Skin of body (tissue), 1 donor: ENCODE measurements at regions not wholly inside any gene's neighbourhood (a gene's known extent, or its start where the extent isn't known, plus 50 kb on each side); places are given as distances from the start of the nearest gene placed in this dataset.

Experiments used
- DNase-seq: peaks from one replicate; lab custom pipeline; 2025; lab: John Stamatoyannopoulos, UW

DNA sequence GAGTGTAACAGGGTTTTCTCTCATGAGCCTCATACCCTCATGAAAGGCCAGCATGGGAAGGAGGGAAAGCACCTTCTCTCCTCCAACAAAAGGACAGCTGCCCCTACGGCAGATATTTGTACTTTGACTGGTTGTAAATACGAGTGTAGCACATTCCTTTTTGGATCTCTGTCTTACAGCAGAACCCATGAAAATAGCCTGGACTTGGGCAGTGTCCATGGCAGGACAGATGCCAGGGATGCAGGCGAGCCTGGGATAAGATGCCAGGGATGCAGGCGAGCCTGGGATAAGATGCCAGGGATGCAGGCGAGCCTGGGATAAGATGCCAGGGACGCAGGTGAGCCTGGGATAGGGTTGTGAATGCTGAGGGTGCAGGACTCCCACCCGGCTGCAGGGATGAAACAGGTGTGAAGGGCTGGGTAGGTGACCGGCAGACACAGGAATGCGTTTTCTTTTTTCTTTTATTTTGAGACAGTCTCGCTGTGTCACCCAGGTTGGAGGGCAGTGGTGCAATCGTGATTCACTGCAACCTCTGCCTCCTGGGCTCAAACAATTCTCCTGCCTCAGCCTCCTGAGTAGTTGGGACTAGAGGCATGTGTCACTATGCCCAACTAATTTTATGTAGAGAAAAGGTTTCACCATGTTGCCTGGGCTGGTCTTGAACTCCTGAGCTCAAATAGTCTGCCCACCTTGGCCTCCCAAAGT lies 120.0 kb downstream of the BEGAIN start:
- no peak for DNase-seq

DNA sequence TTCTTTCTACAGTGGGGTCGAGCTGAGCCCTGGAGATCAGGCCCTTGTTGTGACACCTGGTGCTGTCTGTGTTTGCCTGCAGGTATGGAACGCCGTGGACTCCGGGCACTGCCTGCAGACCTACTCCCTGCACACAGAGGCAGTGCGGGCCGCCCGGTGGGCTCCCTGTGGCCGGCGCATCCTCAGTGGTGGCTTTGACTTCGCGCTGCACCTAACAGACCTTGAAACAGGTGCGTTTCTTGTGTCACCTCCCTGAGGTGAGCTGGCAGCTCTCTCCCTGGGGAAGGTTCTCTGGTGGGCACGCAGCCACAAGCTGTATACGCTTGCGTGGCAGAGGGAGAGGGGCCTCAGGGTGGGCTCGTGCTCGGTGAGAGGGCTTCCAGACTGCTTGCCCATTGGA lies 119.3 kb downstream of the BEGAIN start:
- DNase-seq = no peak

DNA sequence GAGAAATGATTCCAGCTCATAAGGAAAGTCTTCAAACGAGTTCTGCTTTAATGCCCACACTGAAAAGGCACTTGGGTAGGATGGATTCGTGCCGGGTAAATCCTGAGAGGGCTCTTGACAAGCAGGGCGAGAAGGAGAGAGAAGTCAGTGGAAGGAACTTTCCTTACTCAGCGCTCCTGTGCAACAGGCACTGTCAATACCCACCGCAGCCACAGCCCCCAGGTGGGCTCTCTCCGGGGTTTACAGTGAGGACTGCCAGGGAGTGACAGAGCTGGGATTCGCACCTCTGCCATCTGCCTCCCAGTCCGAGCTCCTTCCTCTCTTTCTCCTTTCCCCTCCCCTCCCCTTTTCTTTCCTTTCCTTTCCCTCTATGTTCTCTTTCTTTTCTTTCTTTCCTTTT lies 118.7 kb downstream of the BEGAIN start:
- no peak for DNase-seq

DNA sequence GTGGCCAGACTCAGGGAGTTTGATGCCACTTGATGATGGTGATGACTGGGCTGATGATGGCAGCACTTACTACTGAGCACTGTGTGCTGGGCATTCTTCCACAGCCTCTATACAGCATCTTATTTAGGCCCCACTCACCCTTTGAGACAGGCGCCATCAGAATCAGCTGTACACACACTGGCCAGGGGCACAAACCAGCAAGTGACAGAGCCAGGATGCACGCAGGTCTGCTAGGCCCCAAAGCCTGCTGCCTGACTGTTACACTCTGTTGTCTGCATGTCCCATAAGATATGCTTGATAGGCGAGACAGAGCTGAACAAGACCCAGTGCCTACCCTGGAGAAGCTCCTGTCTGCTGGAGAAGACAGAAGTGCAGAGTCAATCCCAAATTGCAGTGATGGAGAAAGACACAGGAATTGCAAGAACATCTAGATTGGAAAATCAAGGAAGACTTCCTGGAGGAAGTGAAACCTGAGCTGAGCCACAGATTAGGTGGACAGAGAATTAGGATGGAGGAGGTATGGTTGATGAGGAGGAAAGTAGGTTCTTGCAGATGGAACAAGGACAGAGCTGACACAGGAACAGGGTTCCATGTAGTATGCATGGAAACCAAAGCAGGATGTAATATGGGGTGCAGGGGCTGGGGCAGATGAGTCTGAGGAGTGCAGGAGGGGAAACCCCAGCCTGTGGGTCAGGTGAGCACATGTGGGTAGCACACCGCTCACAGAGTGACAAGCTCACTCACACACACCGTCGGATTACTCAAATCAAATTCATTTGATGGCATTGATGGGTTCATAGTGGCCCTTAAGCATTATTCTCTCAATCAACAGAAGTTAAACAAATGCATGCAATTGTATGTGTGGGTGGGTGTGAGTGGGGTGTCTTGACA lies 117.3 kb downstream of the BEGAIN start:
- no peak for DNase-seq

DNA sequence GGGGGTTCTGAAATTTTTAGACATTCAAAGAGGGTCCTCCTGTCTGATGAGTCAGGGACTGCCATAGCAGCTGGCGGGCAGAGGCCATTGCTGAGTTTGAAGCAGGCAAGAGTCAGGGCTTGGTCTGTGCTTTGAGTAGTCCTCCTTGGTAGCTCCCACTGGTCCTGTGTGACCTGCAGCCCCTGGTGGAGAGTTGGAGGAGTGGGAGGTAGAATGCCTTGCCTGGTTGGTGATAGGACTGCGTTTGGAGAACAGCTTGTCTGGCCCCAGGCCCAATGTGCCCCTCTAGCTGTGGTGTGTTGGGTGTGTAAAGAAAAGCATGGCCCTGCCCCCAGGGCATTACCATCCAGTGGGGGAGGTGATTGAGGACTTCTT lies 116.7 kb downstream of the BEGAIN start:
- no peak for DNase-seq

DNA sequence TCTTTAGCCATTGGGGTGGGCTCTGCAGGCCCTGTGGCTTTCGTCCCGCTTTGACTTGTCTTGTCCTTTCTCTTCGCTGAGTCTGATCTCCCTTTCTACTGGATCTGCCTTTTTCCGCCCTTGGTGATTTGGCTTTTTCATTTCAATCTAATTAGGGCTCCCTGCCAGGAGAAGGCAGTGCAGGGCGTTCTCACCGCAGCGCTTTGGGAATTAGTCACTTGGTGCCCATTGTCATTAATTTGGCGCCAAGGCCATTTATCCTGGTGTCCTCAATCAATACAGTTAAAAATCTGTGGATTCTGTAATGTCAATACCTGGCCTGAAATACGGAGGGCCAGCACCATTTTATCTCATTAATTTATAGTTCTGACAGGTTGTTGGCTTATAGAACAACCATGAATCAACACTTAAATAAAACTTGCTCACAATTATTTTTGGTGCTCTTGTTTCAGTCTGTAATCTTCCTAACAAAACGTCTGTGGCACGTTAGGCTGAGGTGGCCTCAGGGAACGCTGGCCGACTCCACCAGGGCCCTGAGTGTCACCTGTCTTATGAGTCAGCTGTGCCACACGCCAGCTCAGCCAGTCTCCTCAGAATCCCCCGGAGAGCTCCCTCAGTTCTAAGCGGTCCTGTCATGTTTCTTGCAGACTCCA lies 115.7 kb downstream of the BEGAIN start:
- DNase-seq = no peak

DNA sequence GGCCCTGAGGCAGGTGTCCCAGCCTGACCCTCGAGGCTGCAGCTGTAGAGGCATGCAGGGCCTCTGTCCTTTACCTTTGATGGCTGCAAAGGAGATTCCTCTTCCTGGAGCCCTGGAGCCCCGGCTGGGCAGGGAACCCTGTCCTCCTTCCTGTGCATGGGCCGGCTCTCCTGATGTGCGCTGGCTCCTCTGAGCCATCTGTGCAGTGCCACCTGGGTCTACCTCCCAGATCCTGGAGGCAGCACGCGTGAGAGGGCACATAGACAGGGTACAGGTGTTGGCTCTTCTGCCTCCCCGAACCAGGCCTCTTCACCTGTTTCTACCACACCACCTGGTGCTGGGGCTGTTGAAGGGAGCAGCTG lies 115.1 kb downstream of the BEGAIN start:
- DNase-seq = no peak

DNA sequence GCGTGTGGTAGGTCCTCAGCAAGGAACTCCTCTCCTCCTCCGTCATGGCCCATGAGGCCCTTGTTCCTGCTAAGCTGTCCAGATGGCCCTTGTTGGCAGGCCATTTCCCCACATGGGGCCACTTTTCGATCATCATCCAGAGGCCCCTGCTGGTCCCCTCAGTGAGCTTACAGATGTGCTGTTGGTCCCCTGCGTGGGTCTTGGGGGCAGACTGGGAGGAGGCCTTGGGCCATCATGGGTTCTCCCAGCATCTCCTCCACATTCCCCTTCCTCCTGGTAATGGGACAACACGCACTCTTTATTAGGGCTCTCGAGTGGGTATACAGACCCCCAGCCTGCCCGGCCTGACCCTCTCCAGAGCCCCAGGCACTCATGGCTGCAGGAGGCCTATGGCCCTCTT lies 114.7 kb downstream of the BEGAIN start:
- no peak for DNase-seq

DNA sequence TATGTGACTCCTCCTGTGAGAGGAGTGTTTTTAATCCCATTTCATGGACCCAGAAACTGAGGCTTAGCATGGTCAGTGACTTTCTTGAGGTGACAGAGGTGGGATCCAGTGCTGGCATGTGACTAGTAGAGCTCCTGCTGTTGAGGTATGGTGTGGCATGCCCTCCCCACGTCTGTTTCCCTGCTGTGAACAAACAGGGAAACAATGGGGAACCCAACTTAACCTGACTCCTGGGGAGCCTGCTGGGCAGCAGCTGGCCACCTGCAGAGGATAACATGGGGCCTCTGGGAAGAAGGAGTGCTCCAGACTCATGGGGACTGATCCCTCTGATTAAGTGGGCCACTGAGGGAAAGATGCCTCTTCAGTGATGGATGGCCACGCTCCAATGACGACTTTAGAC lies 114.0 kb downstream of the BEGAIN start:
- no peak for DNase-seq

DNA sequence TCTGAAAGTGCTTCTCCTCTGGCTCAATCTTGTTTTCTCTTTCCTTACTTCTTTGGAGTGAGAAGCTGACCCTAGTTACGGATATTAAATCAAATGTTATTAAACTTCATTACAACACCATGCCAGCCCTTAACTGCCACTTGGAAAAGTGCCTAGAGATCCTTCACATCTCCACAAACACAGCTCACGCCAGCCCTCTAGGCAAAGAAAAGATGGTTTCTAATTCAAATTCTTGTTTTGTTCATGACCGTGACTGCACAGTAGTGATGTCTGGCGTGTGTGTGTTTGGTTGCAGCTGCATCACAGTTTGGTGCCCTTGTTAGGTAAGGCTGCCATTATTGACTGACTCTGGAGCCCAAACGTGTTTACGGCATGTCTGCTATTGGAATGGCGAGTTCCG lies 113.0 kb downstream of the BEGAIN start:
- DNase-seq = no peak

DNA sequence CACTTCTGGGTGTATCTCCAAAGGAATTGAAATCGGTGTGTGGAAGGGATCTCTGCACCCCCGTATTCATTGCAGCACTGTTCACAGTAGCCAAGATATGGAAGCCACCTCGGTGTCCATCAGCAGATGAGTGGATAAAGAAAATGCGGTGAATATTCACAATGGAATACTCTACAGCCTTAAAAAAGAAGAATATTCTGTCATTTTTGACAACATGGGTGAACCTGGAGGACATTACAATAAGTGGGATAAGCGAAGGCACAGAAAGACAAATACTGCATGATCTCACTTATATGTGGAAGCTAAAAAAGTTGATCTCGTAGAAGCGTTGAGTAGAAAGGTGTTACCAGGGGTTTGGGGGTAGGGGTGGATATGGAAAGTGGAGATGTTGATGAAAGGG lies 111.9 kb downstream of the BEGAIN start:
- no peak for DNase-seq

DNA sequence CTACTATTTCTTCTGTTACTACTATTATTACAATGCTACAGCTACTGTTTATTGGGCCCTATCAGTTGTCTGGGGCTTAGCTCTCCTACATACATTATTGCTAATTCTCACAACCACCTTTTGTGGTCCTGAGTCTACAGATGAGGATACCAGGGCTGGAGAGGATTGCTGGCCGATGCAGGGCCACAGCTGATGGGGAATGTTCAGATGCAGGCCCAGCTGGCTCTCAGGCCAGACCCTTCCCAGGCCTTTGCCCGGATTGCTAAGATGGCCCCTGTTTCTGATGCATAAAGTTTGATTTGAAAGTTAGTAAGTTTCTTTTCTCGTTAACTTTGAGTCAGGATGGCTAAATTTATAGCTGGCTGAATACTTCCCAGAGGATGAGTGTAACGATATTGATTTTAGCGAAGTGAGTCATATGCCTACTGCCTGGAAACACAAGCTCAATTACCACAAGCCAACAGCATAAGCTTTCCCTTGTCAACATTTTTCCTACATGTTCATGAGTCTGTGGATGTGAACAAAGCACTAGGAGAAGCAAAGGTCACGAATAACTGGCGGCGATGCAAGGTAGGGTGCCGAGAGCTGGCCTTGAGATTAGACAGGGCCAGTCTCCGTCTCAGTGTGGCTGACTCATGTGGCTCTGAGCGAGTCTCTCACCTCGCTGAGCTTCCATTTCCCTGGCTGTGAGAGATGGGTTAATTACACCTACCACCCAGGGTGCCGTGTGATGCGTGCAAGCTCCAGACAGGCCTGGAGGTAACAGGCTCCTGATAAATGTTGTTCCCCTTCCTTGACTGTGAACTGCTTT lies 111.0 kb downstream of the BEGAIN start:
- DNase-seq = no peak

DNA sequence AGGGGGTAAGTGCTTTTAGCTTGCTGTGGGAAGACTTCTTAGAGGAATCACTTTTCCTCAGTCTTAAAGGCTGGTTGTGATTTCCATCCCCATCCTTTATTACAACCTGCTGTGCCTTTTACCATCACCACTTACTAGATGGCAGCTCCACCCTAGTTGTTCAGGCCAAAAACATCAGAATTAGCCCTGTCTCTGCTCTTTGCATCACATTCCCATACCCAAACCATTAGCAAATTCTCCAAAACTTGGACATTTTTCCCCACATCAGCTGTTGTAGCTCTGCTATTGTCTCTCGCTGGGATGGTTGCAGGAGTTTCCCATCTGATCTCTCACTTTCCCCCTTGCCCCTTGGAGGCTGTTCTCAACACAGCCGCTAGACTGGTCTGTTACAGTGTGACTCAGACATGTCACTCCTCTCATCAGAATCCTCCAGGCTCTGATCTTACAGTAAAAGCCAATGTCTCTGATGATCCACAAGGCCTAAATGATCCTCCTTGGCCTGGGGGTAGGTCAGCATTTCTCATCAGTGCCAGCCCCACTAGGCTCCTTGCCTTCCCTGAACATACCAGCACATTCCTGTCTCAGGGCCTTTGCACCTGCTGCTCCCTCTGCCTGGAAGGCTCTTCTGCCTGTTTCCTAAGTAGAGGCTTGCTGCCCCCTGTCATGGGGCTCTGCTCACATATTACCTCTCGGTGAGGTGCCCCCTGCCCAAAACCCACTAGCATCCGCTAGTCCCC lies 102.5 kb downstream of the BEGAIN start:
- no peak for DNase-seq

DNA sequence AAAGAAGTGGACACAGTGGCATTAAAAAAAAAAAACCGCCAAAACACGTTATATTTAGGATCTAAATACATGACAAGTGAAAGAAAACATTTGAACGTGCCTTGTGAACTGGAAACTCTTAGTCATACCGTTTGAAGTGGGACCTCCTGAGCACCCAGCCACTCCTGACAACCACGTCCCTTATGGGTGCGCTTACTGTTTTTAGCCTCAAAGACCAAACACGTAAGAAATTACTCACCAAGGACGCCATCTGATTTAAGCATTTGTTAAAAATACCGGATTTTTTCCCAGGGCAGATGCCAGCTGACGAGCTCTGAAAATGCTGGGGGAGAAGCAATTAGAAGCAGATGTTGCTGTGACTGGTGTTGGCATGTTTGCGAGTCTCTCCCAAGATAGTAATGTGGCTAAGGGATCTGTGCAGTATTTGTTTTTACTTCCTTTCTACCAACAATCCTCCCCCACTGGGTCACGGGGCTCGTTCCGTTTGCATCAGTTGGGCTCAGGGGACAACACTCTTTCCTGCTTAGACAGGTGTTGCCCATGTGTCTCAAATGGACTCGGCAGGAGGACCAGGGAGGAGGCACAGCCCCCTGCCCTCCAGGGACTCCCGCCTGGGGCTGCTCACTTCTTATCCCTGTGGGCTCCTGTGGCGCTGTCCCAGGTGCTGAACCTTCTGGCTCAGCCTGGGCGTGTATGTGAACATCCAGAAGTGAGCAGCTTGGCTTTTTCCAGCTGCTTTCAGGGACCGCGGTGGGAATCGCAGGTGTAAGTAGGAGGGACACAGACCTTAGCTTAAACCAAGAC lies 101.0 kb downstream of the BEGAIN start:
- peak; percentile 63 for DNase-seq
